ENCODE measurements at regions not wholly inside any gene's neighbourhood (a gene's known extent, or its start where the extent isn't known, plus 50 kb on each side); places are given as distances from the start of the nearest gene placed in this dataset.
"Not testable (repeated sequence)": the region's sequence is repeated elsewhere in the genome, so short reads cannot be mapped to it uniquely, and the experiment has no call there.

- DNase-seq (ENCODE audit: low read depth), result no peak
Observed at GRCh38 chr13:31385540-31385939, 185.8 kb downstream of the B3GLCT start.

- no peak for DNase-seq (ENCODE audit: low read depth)
Observed at GRCh38 chr13:31394506-31394905, 194.7 kb downstream of the B3GLCT start.

GRCh38 chr13:31395090-31395489 is 195.3 kb downstream of the B3GLCT start:
- no peak for DNase-seq (ENCODE audit: low read depth)

GRCh38 chr13:31399690-31400089 is 199.9 kb downstream of the B3GLCT start:
- no peak for DNase-seq (ENCODE audit: low read depth)

GRCh38 chr13:31403711-31404110 is 203.9 kb downstream of the B3GLCT start:
- not testable (repeated sequence) for DNase-seq (ENCODE audit: low read depth)

GRCh38 chr13:31408927-31409326 is 209.2 kb downstream of the B3GLCT start:
- DNase-seq (ENCODE audit: low read depth), result no peak

GRCh38 chr13:31409678-31410356 is 210.0 kb downstream of the B3GLCT start:
- DNase-seq (ENCODE audit: low read depth), result no peak

- DNase-seq (ENCODE audit: low read depth), result no peak
Observed at GRCh38 chr13:31413516-31413915, 213.7 kb downstream of the B3GLCT start.

GRCh38 chr13:31416066-31416465 is 216.3 kb downstream of the B3GLCT start:
- DNase-seq (ENCODE audit: low read depth), result no peak

GRCh38 chr13:31418186-31418585 is 218.4 kb downstream of the B3GLCT start:
- DNase-seq (ENCODE audit: low read depth), result no peak

GRCh38 chr13:31421756-31422155 is 222.0 kb downstream of the B3GLCT start:
- no peak for DNase-seq (ENCODE audit: low read depth)

- no peak for DNase-seq (ENCODE audit: low read depth)
Observed at GRCh38 chr13:31424130-31424729, 224.5 kb downstream of the B3GLCT start.

GRCh38 chr13:31426395-31426794 is 226.6 kb downstream of the B3GLCT start:
- DNase-seq (ENCODE audit: low read depth), result no peak

GRCh38 chr13:31427151-31428100 is 227.7 kb downstream of the B3GLCT start:
- no peak for DNase-seq (ENCODE audit: low read depth)

GRCh38 chr13:31431722-31432137 is 232.0 kb downstream of the B3GLCT start:
- no peak for DNase-seq (ENCODE audit: low read depth)

- DNase-seq (ENCODE audit: low read depth), result no peak
Observed at GRCh38 chr13:31433207-31433606, 233.4 kb downstream of the B3GLCT start.

- DNase-seq (ENCODE audit: low read depth), result no peak
Observed at GRCh38 chr13:31433746-31434145, 234.0 kb downstream of the B3GLCT start.

GRCh38 chr13:31434613-31435012 is 234.8 kb downstream of the B3GLCT start:
- no peak for DNase-seq (ENCODE audit: low read depth)

GRCh38 chr13:31435536-31435935 is 235.8 kb downstream of the B3GLCT start:
- DNase-seq (ENCODE audit: low read depth), result no peak

GRCh38 chr13:31436478-31436877 is 236.7 kb downstream of the B3GLCT start:
- no peak for DNase-seq (ENCODE audit: low read depth)

GRCh38 chr13:31437975-31438374 is 238.2 kb downstream of the B3GLCT start:
- no peak for DNase-seq (ENCODE audit: low read depth)

GRCh38 chr13:31440132-31440531 is 240.4 kb downstream of the B3GLCT start:
- no peak for DNase-seq (ENCODE audit: low read depth)

All from forelimb muscle (tissue), 1 donor.